ENCODE measurements at regions not wholly inside any gene's neighbourhood (a gene's known extent, or its start where the extent isn't known, plus 50 kb on each side); places are given as distances from the start of the nearest gene placed in this dataset.

GRCh38 chr20:39879296-39879695, 809.7 kb downstream of the MAFB start (continued):
- TF ChIP-seq REST (IDR thresholded peaks at IDR 0.05; ENCODE audit: unreplicated experiment), result no peak
- TF ChIP-seq STAT1 (IDR thresholded peaks at IDR 0.05; ENCODE audit: unreplicated experiment), result no peak
- TF ChIP-seq CTCF (conservative IDR thresholded peaks at IDR 0.05; ENCODE audit: low read depth in 2 of 2), result no peak

- no peak for ATAC-seq
- Histone ChIP-seq H3K27ac (ENCODE audit: low read depth) (no peak overlapping the region), H2AFZ (no peak overlapping the region), H4K20me1 (replicated peaks; ENCODE audit: insufficient read depth) (no peaks in the 10 kb centered on the region), H3F3A (replicated peaks; ENCODE audit: low read depth) (no peaks in the 10 kb centered on the region), H3K36me3 (ENCODE audit: insufficient read depth) (no peaks in the 10 kb centered on the region), H3K79me2 (replicated peaks; ENCODE audit: insufficient read depth) (no peaks in the 10 kb centered on the region), H3K4me2 (no peak overlapping the region), H3K4me1 (ENCODE audit: insufficient read depth) (0 out of 2 replicates have a peak, but pooled peaks cover 3% of the 10 kb centered on the region), H3K27me3 (ENCODE audit: insufficient read depth) (no peaks in the 10 kb centered on the region), H3K4me3 (no peak overlapping the region), H3K9me2 (ENCODE audit: insufficient read depth) (no peaks in the 10 kb centered on the region)
- Mint-ChIP-seq H3K4me1 (peaks cover 23% of the 10 kb centered on the region), H3K4me3 (no peak overlapping the region), H3K36me3 (ENCODE audit: low read depth) (peaks cover 13% of the 10 kb centered on the region; the same call in 2 of the 3 replicates), H3K9me3 (peaks cover 16% of the 10 kb centered on the region; the same call in 2 of the 3 replicates), H3K27ac (no peak overlapping the region), H3K27me3 (ENCODE audit: insufficient read depth, low read depth, poor library complexity) (peaks cover 3% of the 10 kb centered on the region)
- DNase-seq (ENCODE audit: low spot score), result no peak
- no peak for TF ChIP-seq ZNF114 (CRISPR knock-in tag; IDR thresholded peaks at IDR 0.05)
- TF ChIP-seq ZNF462 (CRISPR knock-in tag; IDR thresholded peaks at IDR 0.05), result no peak
- no peak for TF ChIP-seq EZH2 (IDR thresholded peaks at IDR 0.05; ENCODE audit: low read depth, unreplicated experiment)
- no peak for TF ChIP-seq JUNB (IDR thresholded peaks at IDR 0.05; ENCODE audit: unreplicated experiment)
- no peak for TF ChIP-seq POLR2AphosphoS5 (IDR thresholded peaks at IDR 0.05; ENCODE audit: low read depth)
- TF ChIP-seq ZNF331 (CRISPR knock-in tag; IDR thresholded peaks at IDR 0.05; ENCODE audit: low read depth), result no peak
- no peak for TF ChIP-seq CTCF (conservative IDR thresholded peaks at IDR 0.05; ENCODE audit: low read depth in 2 of 2)
- no peak for TF ChIP-seq EZH2phosphoT487 (IDR thresholded peaks at IDR 0.05; ENCODE audit: unreplicated experiment)
- no peak for TF ChIP-seq STAT1 (IDR thresholded peaks at IDR 0.05; ENCODE audit: unreplicated experiment)
Measured at GRCh38 chr20:39878809-39879208, 810.2 kb downstream of the MAFB start.
